K562 (cell line): ENCODE measurements at regions not wholly inside any gene's neighbourhood (a gene's known extent, or its start where the extent isn't known, plus 50 kb on each side); places are given as distances from the start of the nearest gene placed in this dataset.
A peak's percentile ranks its signal among the peaks of the same experiment; 100 is the strongest.
"Not testable (repeated sequence)": the region's sequence is repeated elsewhere in the genome, so short reads cannot be mapped to it uniquely, and the experiment has no call there.

Experiments
- ATAC-seq: fragments of 200-7000 bp; cut with Tn5 transposase; 3 replicates; pipeline ENCODE4 v1.9.1; 2020; ENCODE audit warnings: moderate library complexity
- BruUV-seq: library from RNA; stranded (reverse); fragments of 400-500 nt; replicated peaks from 2 replicates; lab custom pipeline; 2021; lab: Mats Ljungman, UMichigan
- CTCF ChIA-PET: fragments of 300-600 bp; formaldehyde crosslinking; extraction: SDS; loops from one replicate; lab custom pipeline; 2021; ENCODE audit warnings: low intra/inter-chr PET ratio; lab: Yijun Ruan, JAX
- POLR2A ChIA-PET: fragments of 300-600, 350-650 bp; sonication (Branson Sonifier 250); formaldehyde crosslinking; extraction: SDS; loops from one replicate; lab custom pipeline; 2021; ENCODE audit warnings: antibody characterized with exemption, inconsistent platforms; lab: Yijun Ruan, JAX
- DNase-seq, 4 experiments: peaks; one replicate each; pipeline versions ENCODE4 v3.0.0 to v3.0.0-alpha.2; 2011 to 2018; ENCODE audit warnings: low spot score in 3 of 4, mixed read lengths in 3 of 4; ENCODE audit errors: extremely low read depth in 1 of 4
- FAIRE-seq: peaks from 2 replicates; lab custom pipeline; 2011; peaks lifted over from hg19 to GRCh38; lab: Jason Lieb, UNC
- H2AFZ ChIP-seq: 2 replicates; pipeline ENCODE4 v1.6.0; 2011; ENCODE audit warnings: low read depth, low read length, control low read depth, inconsistent platforms
- H3K27ac ChIP-seq: fragments of 200-600 bp; 3 replicates; pipeline ENCODE4 v1.8.0; 2011; ENCODE audit warnings: low read depth, mild to moderate bottlenecking, control low read depth, inconsistent platforms, low read length, moderate library complexity, mixed read lengths; ENCODE audit errors: extremely low read depth
- H3K27me3 ChIP-seq, 2 experiments: fragments of 300-600 bp in 1 of 2; 2 replicates in 1 of 2; 3 replicates in 1 of 2; pipeline versions ENCODE4 v1.6.0 to v1.8.0; 2011; ENCODE audit warnings: inconsistent platforms in 2 of 2, low read length in 2 of 2, mild to moderate bottlenecking in 1 of 2, mixed read lengths in 1 of 2, moderate library complexity in 1 of 2; ENCODE audit not compliant: control insufficient read depth in 2 of 2, insufficient read depth in 2 of 2
- H3K36me3 ChIP-seq: fragments of 300-600 bp; 3 replicates; pipeline ENCODE4 v1.8.0; 2011; ENCODE audit warnings: mild to moderate bottlenecking, low read length, inconsistent platforms; ENCODE audit not compliant: control insufficient read depth, insufficient read depth
- H3K4me1 ChIP-seq, 2 experiments: fragments of 200-600 bp in 1 of 2; replicated peaks in 1 of 2; 2 replicates in 1 of 2; 3 replicates in 1 of 2; pipeline versions ENCODE4 v1.5.1 to v1.8.0; 2011; ENCODE audit warnings: inconsistent platforms in 2 of 2, low read length in 2 of 2, mild to moderate bottlenecking in 1 of 2, mixed read lengths in 1 of 2, moderate library complexity in 1 of 2; ENCODE audit not compliant: control insufficient read depth in 2 of 2, insufficient read depth in 2 of 2
- H3K4me2 ChIP-seq: 2 replicates; pipeline ENCODE4 v1.6.1; 2011; ENCODE audit warnings: low read length, control low read depth, inconsistent platforms, mixed read lengths; ENCODE audit not compliant: insufficient read depth
- H3K4me3 ChIP-seq: fragments of 200-600 bp; sonication (generic), shearing (Covaris generic); 2 replicates; pipeline ENCODE4 v1.5.1; 2016; ENCODE audit warnings: control low read depth, inconsistent platforms
- H3K79me2 ChIP-seq: fragments of 200-600 bp; 3 replicates; pipeline ENCODE4 v1.8.0; 2011; ENCODE audit warnings: low read length, inconsistent platforms; ENCODE audit not compliant: control insufficient read depth, insufficient read depth
- H3K9ac ChIP-seq, 2 experiments: 2 replicates each; pipeline versions ENCODE4 v1.6.0 to v1.6.1; 2011; ENCODE audit warnings: low read depth in 2 of 2, low read length in 2 of 2, control low read depth in 1 of 2, inconsistent platforms in 1 of 2, mild to moderate bottlenecking in 1 of 2, mixed read lengths in 1 of 2; ENCODE audit not compliant: insufficient read depth in 1 of 2
- H3K9me1 ChIP-seq: one replicate; pipeline ENCODE4 v1.6.0; 2011; ENCODE audit warnings: inconsistent platforms, mild to moderate bottlenecking, low read length, moderate library complexity; ENCODE audit not compliant: control insufficient read depth, insufficient read depth
- H3K9me3 ChIP-seq: replicated peaks from 2 replicates; pipeline ENCODE4 v1.5.1; 2011; ENCODE audit warnings: low read depth, low read length, inconsistent platforms; ENCODE audit not compliant: control insufficient read depth, insufficient read depth
- H4K20me1 ChIP-seq: replicated peaks from 2 replicates; pipeline ENCODE4 v1.6.1; 2011; ENCODE audit warnings: low read length, inconsistent platforms, mixed read lengths; ENCODE audit not compliant: control insufficient read depth, insufficient read depth
- CREB1 ChIP-seq, 2 experiments: sonication (generic) in 1 of 2; formaldehyde crosslinking in 1 of 2; IDR thresholded peaks; 2 replicates each; pipeline versions ENCODE4 v1.6.1 to v1.8.0; 2012 to 2022; ENCODE audit warnings: inconsistent platforms in 1 of 2, mild to moderate bottlenecking in 1 of 2, missing genetic modification reagents in 1 of 2, moderate library complexity in 1 of 2
- DDX20 ChIP-seq: fragments of 450-650 bp; IDR thresholded peaks from 2 replicates; pipeline ENCODE4 v1.6.1; 2016; ENCODE audit warnings: missing genetic modification characterization, low read depth, mild to moderate bottlenecking, missing compliant biosample characterization, moderate library complexity
- ETS2 ChIP-seq: IDR thresholded peaks from 2 replicates; pipeline ENCODE4 v1.6.1; 2016; ENCODE audit warnings: borderline replicate concordance, missing genetic modification characterization, mild to moderate bottlenecking, moderate library complexity, missing compliant biosample characterization; ENCODE audit not compliant: poor library complexity, severe bottlenecking
- FOS ChIP-seq: IDR thresholded peaks from 3 replicates; pipeline ENCODE4 v1.6.1; 2011; ENCODE audit not compliant: insufficient read length; ENCODE audit errors: extremely low read depth
- MAFG ChIP-seq: fragments of 450-650 bp; conservative IDR thresholded peaks from 2 replicates; pipeline ENCODE4 v1.6.1; 2016; ENCODE audit warnings: missing genetic modification characterization, missing compliant biosample characterization
- NFYB ChIP-seq: IDR thresholded peaks from 2 replicates; pipeline ENCODE4 v1.6.1; 2011; ENCODE audit warnings: mild to moderate bottlenecking, moderate library complexity; ENCODE audit not compliant: insufficient read length; ENCODE audit errors: extremely low read depth
- POLR3G ChIP-seq: IDR thresholded peaks from 2 replicates; pipeline ENCODE4 v1.6.1; 2011; ENCODE audit not compliant: insufficient read length, insufficient replicate concordance; ENCODE audit errors: extremely low read depth
- SMAD4 ChIP-seq: fragments of 250-450 bp; sonication (Bioruptor Pico); conservative IDR thresholded peaks from 2 replicates; pipeline ENCODE4 v1.8.0; 2021; ENCODE audit warnings: inconsistent platforms, mild to moderate bottlenecking, moderate library complexity
- TEAD1 ChIP-seq, 2 experiments: fragments of 450-650 bp in 1 of 2; sonication (generic) in 1 of 2; formaldehyde crosslinking; IDR thresholded peaks; 2 replicates each; pipeline versions ENCODE4 v1.4.0 to v1.8.0; 2020 to 2022; ENCODE audit warnings: mild to moderate bottlenecking in 2 of 2, missing genetic modification reagents in 1 of 2
- ZNF316 ChIP-seq: fragments of 450-650 bp; IDR thresholded peaks from 2 replicates; pipeline ENCODE4 v1.6.1; 2016
- ZSCAN32 ChIP-seq: fragments of 450-650 bp; formaldehyde crosslinking; IDR thresholded peaks from 2 replicates; pipeline ENCODE4 v1.4.0; 2020; ENCODE audit warnings: mild to moderate bottlenecking, moderate library complexity
- WGBS: fragments of 100-300 bp; shearing (Covaris generic); methylation state at CpG from one replicate; pipeline ENCODE4 v1.1.6; 2016; ENCODE audit warnings: low coverage, mixed read lengths; ENCODE audit not compliant: insufficient coverage; ENCODE audit errors: missing lambda C conversion rate; 5-methylcytosine and 5-hydroxymethylcytosine counted together
- in situ Hi-C: fragments of 300-500 bp; cut with MboI; formaldehyde crosslinking; loops from 4 replicates; pipeline ENCODE4 v1.15.0; 2018; ENCODE audit warnings: inconsistent platforms, mixed read lengths
- intact Hi-C: fragments of 100-400 bp; cut with micrococcal nuclease; formaldehyde crosslinking; loops from 2 replicates; pipeline ENCODE4 v1.14.2; 2022
- TF ChIP-seq, protein P1 (sequence below): fragments of 450-650 bp; formaldehyde crosslinking; IDR thresholded peaks from 2 replicates; pipeline ENCODE4 v1.4.0; 2020; ENCODE audit warnings: mild to moderate bottlenecking
- TF ChIP-seq, protein P2 (sequence below): fragments of 250-450 bp; sonication (Bioruptor Pico); IDR thresholded peaks from 2 replicates; pipeline ENCODE4 v1.8.0; 2022; ENCODE audit warnings: moderate library complexity, mild to moderate bottlenecking, inconsistent platforms

DNA sequence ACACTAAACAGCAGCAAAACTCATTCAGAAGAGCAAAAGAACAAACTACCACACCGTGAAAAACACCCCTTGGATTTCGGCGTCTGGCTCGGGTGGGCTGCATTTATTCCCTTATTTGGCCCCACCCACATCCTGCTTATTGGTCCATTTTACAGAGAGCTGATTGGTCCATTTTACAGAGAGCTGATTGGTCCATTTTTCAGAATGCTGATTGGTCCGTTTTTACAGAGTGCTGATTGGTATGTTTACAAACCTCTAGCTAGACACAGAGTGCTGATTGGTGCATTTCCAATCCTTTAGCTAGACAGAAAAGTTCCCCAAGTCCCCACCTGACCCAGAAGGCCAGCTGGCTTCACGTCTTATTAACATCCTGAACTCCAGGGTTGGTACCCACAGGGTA lies 286.6 kb upstream of the ASIC2 start:
- H3K36me3 ChIP-seq, FAIRE-seq, intact Hi-C loops, H3K4me1 ChIP-seq, H3K9me3 ChIP-seq, H3K27ac ChIP-seq, CTCF ChIA-PET, H3K4me2 ChIP-seq, H2AFZ ChIP-seq, H3K27me3 ChIP-seq, H3K9ac ChIP-seq, H3K79me2 ChIP-seq, BruUV-seq, DNase-seq, H4K20me1 ChIP-seq, H3K9me1 ChIP-seq, ATAC-seq, H3K4me3 ChIP-seq, in situ Hi-C loops: not testable (repeated sequence)
- POLR2A ChIA-PET, result interaction anchor here (0.6 to 0.8 kb wide), 3 partner anchors 18 to 72 kb away, joined by 3 to 4 read pairs (median 3); no protein-coding TSS in a partner anchor
- TF ChIP-seq FOS (peak; percentile 4), NFYB (peak; percentile 74), MAFG (tag) (0 out of 2 replicates have a peak, but pooled peaks have one; percentile 8), ZNF316 (peak; percentile 74)
- WGBS, result 5% methylated on average over 6 of the region's 6 CpGs

DNA sequence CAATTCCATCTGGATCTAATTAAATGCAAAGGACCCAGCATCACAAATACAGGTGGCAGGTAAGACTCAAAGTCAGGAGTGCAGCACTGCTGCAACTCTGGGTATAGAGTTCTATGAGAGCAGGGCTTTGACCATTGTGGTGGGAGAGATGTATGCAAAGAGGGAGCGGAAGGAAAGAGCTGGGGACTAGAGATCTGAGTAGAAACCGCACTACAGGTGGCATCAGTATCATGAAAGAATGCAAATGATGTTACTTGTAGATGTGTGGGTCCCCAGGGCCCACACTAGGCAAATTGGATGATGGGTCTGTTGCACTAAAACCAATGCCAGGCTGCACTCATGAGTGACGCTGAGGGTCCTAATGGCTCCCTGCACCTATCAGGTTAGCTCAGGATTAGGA lies 287.1 kb upstream of the ASIC2 start:
- intact Hi-C loops (no loop called here), in situ Hi-C loops (no loop called here)
- no peak for DNase-seq
- no peaks in the 10 kb centered on the region; a peak in 1 of 5 replicates for H3K27me3 ChIP-seq
- ChIA-PET CTCF (no interaction called here), POLR2A (interaction anchor here (0.7 kb wide), 1 partner anchor 71 kb away, joined by 3 read pairs; no protein-coding TSS in a partner anchor)
- no peak overlapping the region for H3K9ac ChIP-seq
- FAIRE-seq, result no peak
- H3K79me2 ChIP-seq, result no peaks in the 10 kb centered on the region
- no peaks in the 10 kb centered on the region for H3K9me3 ChIP-seq
- WGBS, result 4% methylated on average over 3 of the region's 3 CpGs
- TF ChIP-seq POLR3G (no peak), ZSCAN32 (CRISPR knock-in tag) (no peak), ETS2 (tag) (no peak), CREB1 (IDR thresholded peaks at IDR 0.05) (no peak), CREB1 (CRISPR knock-in tag; IDR thresholded peaks at IDR 0.05) (no peak), TEAD1 (CRISPR knock-in tag; IDR thresholded peaks at IDR 0.05) (no peak), SMAD4 (CRISPR knock-in tag) (no peak), DDX20 (no peak)
- TF ChIP-seq, protein P1, sequence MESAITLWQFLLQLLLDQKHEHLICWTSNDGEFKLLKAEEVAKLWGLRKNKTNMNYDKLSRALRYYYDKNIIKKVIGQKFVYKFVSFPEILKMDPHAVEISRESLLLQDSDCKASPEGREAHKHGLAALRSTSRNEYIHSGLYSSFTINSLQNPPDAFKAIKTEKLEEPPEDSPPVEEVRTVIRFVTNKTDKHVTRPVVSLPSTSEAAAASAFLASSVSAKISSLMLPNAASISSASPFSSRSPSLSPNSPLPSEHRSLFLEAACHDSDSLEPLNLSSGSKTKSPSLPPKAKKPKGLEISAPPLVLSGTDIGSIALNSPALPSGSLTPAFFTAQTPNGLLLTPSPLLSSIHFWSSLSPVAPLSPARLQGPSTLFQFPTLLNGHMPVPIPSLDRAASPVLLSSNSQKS (CRISPR knock-in tag), result no peak
- TF ChIP-seq, protein P2, sequence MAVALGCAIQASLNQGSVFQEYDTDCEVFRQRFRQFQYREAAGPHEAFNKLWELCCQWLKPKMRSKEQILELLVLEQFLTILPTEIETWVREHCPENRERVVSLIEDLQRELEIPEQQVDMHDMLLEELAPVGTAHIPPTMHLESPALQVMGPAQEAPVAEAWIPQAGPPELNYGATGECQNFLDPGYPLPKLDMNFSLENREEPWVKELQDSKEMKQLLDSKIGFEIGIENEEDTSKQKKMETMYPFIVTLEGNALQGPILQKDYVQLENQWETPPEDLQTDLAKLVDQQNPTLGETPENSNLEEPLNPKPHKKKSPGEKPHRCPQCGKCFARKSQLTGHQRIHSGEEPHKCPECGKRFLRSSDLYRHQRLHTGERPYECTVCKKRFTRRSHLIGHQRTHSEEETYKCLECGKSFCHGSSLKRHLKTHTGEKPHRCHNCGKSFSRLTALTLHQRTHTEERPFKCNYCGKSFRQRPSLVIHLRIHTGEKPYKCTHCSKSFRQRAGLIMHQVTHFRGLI (CRISPR knock-in tag), result no peak
- H3K4me2 ChIP-seq, result no peak overlapping the region
- no peak for ATAC-seq
- H3K4me3 ChIP-seq, result no peak overlapping the region
- no peaks in the 10 kb centered on the region for H3K9me1 ChIP-seq
- no peak overlapping the region for H3K27ac ChIP-seq
- no TSS peak for BruUV-seq
- H3K36me3 ChIP-seq, result no peaks in the 10 kb centered on the region
- no peaks in the 10 kb centered on the region for H3K4me1 ChIP-seq
- H4K20me1 ChIP-seq, result no peaks in the 10 kb centered on the region
- no peak overlapping the region for H2AFZ ChIP-seq
